ENCODE measurements at regions not wholly inside any gene's neighbourhood (a gene's known extent, or its start where the extent isn't known, plus 50 kb on each side); places are given as distances from the start of the nearest gene placed in this dataset.

DNA sequence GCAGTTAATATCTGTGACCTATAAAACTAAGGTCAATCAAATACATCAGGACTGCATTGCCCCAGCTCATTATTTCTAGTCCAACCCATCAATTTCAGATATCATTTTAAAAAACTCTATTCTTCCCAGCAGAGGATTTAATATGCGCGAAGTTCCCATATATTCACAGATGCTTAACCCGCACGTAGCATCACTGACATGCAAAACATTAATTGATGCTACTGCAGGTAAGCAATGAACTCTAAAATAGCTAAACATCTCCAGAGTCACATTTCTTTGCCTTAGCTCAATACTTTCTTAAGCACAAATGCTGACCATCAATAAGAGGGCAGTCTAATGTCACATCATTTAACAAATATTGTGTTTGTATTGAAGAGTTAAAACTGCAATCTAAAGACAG, 586.6 kb upstream of the CDH18 start:
- H3K4me1 Mint-ChIP-seq (ENCODE audit: low read depth) = no peaks in the 10 kb centered on the region
- peaks cover under 1% of the 10 kb centered on the region for H3K9me3 Mint-ChIP-seq (ENCODE audit: low read depth)
- TF ChIP-seq, protein P1, sequence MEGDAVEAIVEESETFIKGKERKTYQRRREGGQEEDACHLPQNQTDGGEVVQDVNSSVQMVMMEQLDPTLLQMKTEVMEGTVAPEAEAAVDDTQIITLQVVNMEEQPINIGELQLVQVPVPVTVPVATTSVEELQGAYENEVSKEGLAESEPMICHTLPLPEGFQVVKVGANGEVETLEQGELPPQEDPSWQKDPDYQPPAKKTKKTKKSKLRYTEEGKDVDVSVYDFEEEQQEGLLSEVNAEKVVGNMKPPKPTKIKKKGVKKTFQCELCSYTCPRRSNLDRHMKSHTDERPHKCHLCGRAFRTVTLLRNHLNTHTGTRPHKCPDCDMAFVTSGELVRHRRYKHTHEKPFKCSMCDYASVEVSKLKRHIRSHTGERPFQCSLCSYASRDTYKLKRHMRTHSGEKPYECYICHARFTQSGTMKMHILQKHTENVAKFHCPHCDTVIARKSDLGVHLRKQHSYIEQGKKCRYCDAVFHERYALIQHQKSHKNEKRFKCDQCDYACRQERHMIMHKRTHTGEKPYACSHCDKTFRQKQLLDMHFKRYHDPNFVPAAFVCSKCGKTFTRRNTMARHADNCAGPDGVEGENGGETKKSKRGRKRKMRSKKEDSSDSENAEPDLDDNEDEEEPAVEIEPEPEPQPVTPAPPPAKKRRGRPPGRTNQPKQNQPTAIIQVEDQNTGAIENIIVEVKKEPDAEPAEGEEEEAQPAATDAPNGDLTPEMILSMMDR (IDR thresholded peaks at IDR 0.05) = no peak
- H3K36me3 Mint-ChIP-seq (ENCODE audit: low read depth) = no peaks in the 10 kb centered on the region
- no peak for DNase-seq (ENCODE audit: low spot score)
- peaks cover 2% of the 10 kb centered on the region for H3K27me3 Mint-ChIP-seq (ENCODE audit: low read depth)
- H3K4me3 Mint-ChIP-seq (ENCODE audit: unreplicated experiment) = no peak overlapping the region
- H3K27ac Mint-ChIP-seq (ENCODE audit: unreplicated experiment) = no peak overlapping the region

DNA sequence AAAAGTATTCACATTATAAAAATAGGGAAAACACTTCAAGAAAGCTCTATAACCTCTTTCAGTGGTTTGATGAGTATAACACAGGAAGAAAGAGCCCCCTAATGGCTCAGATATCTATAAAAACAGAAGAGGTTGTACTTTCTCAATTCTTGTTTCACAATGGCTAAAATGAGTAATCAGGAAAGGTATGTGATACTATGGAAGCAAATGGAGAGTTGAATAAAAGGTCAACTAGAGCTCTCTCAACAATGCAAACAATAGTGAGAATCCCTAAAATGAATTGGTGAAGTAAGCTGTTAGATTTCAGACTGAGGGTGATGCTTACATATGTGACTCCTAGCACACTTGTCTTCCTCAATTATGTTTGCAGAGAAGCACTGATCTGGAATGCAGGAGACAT, 584.6 kb upstream of the CDH18 start:
- DNase-seq (ENCODE audit: low spot score) = no peak
- Mint-ChIP-seq H3K4me1 (ENCODE audit: low read depth) (no peaks in the 10 kb centered on the region), H3K9me3 (ENCODE audit: low read depth) (no peaks in the 10 kb centered on the region), H3K27ac (ENCODE audit: unreplicated experiment) (no peak overlapping the region), H3K36me3 (ENCODE audit: low read depth) (no peaks in the 10 kb centered on the region), H3K27me3 (ENCODE audit: low read depth) (peaks cover 2% of the 10 kb centered on the region), H3K4me3 (ENCODE audit: unreplicated experiment) (no peak overlapping the region)
- TF ChIP-seq, protein P1 (IDR thresholded peaks at IDR 0.05) = peak; percentile 22

DNA sequence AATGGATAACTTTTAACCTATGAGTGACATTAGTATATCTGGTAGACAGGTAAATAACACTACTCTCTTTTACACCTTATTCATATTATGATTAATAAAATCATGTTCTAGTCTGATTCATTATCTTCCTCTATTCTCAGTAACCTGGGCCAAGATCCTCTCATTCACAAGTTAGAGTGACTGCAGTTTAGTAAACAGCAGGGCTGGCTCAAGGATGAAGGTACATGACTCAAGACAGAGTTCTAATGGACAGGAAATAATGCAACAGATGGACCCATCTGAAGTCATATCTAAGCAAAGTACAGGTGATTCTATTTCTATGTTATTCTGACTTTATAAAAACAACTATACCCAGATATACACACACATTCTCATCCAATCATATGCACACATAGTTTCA, 582.5 kb upstream of the CDH18 start:
- TF ChIP-seq, protein P1 (IDR thresholded peaks at IDR 0.05) = no peak
- Mint-ChIP-seq H3K27ac (ENCODE audit: unreplicated experiment) (no peak overlapping the region), H3K27me3 (ENCODE audit: low read depth) (no peaks in the 10 kb centered on the region), H3K36me3 (ENCODE audit: low read depth) (no peaks in the 10 kb centered on the region), H3K4me1 (ENCODE audit: low read depth) (no peaks in the 10 kb centered on the region), H3K9me3 (ENCODE audit: low read depth) (peaks cover 3% of the 10 kb centered on the region), H3K4me3 (ENCODE audit: unreplicated experiment) (no peak overlapping the region)
- no peak for DNase-seq (ENCODE audit: low spot score)

DNA sequence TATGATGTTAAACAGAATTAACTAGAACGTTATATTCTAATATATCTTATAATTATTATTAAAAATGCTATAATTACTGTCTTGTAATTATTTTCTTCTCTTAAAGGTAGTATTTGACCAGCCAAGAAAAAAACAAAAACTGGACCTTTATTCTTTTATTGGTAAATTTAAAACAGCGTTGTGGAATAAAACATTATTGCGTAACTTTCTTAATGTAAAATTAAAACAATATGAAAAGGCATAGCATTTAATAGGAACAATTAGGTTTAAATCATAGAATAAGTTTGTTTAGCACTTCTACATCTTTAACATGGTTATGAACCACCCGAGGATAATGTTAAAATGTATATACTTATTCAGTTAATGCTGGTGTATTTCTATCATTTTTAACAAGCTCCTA, 574.5 kb upstream of the CDH18 start:
- Mint-ChIP-seq H3K27ac (ENCODE audit: unreplicated experiment) (no peak overlapping the region), H3K9me3 (ENCODE audit: low read depth) (peaks cover 3% of the 10 kb centered on the region), H3K27me3 (ENCODE audit: low read depth) (no peaks in the 10 kb centered on the region), H3K36me3 (ENCODE audit: low read depth) (no peaks in the 10 kb centered on the region), H3K4me3 (ENCODE audit: unreplicated experiment) (no peak overlapping the region), H3K4me1 (ENCODE audit: low read depth) (no peaks in the 10 kb centered on the region)
- TF ChIP-seq, protein P1 (IDR thresholded peaks at IDR 0.05) = no peak
- no peak for DNase-seq (ENCODE audit: low spot score)

GRCh38 chr5:20559845-20560244, 571.8 kb upstream of the CDH18 start:
- TF ChIP-seq, protein P1 (IDR thresholded peaks at IDR 0.05) = no peak
- Mint-ChIP-seq H3K4me1 (ENCODE audit: low read depth) (no peaks in the 10 kb centered on the region), H3K27ac (ENCODE audit: unreplicated experiment) (no peak overlapping the region), H3K9me3 (ENCODE audit: low read depth) (peaks cover 2% of the 10 kb centered on the region), H3K27me3 (ENCODE audit: low read depth) (no peaks in the 10 kb centered on the region), H3K36me3 (ENCODE audit: low read depth) (no peaks in the 10 kb centered on the region), H3K4me3 (ENCODE audit: unreplicated experiment) (no peak overlapping the region)
- DNase-seq (ENCODE audit: low spot score) = no peak

All from chondrocyte (in vitro differentiated cells).